Stimulated activated CD4-positive, alpha-beta T cell treated with anti-CD3 and anti-CD28 coated beads, TNF-alpha, amount 100 ng/mL, for 48 hours (primary cell): ENCODE measurements at regions not wholly inside any gene's neighbourhood (a gene's known extent, or its start where the extent isn't known, plus 50 kb on each side); places are given as distances from the start of the nearest gene placed in this dataset.

Experiments
- DNase-seq, 3 donors: peaks; one replicate each; pipeline ENCODE4 v3.0.0-alpha.2; 2020; ENCODE audit warnings: low read depth in 3 of 3

DNA sequence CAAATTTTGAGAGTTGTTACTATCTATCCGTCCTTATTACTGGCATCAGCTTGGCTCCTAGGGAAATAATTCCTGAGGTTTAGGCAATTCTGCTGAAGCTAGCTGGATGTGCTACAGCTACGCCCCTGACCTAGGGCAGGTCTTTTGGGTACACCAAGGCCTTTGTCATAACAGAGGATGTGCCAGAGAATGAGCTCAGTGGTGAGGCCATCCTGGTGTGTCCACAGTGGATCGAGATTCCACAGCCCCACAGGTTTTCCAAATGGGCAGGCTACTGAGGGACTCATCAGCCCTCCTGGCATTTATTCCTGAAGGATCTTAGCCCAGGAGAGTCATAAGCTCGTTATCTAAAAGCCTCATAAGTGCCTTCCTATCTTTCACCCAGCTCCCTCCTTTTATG lies 475.2 kb upstream of the USP24 start:
- DNase-seq = no peak

DNA sequence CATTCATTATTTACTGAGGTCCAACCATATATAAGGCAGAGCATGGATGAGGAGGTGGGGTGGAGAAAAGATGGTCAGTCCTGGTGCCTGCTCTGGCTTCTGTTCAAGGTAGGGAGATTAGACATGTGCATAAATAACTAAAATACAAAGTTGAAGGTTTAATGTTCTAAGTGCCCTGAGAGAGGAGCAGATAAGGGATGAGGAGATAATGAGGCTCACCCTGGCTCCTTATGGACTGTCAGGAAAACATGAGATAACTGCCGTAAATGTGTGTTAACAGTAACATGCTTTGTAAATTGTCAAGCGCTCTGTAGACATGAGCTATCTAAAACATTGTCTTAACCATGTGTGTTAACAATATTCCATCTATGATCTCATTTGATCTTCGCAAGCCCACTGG lies 474.6 kb upstream of the USP24 start:
- no peak for DNase-seq

DNA sequence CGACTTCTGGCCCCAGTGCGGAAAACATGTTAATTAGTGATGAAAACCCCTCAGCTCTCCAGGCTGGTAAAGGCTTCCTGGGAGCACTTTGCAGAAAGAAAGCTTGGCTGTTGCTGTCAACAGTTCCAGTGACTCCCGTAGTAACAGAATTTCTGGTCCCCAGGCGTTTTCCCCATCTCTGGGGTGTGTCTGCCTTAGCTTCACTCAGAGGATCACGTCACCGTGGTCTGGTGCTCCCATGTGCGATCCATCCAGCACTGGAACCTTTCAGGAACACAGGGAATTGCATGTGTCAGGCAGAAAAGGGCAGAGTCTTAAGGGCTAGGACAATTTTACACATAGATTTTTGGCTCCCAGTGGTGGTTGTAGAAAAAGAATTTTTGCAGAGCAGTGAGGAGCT lies 470.4 kb upstream of the USP24 start:
- DNase-seq = no peak

DNA sequence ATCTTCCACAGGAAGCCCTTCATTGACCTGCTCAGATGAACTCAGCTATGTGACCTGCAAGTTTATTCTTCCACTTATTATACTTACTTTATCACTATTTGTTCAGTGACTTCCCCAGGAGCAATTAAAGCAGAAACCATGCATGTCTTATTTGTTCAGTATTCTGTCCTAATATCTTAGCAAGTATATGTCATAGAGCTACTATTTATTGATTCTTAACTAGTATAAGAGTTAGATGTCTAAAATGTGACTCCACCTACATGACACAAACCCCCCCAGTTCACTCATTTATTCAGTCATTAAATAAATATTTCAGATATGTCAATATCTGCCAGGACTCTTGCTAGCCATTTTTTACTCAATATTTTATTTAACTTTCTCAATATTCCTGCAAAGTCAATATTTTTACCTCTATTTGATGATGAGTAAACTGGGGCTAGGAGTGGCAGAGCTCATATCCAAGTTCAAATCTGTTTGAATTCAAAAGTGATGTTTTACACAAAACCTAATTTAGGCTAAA lies 469.0 kb upstream of the USP24 start:
- no peak for DNase-seq

DNA sequence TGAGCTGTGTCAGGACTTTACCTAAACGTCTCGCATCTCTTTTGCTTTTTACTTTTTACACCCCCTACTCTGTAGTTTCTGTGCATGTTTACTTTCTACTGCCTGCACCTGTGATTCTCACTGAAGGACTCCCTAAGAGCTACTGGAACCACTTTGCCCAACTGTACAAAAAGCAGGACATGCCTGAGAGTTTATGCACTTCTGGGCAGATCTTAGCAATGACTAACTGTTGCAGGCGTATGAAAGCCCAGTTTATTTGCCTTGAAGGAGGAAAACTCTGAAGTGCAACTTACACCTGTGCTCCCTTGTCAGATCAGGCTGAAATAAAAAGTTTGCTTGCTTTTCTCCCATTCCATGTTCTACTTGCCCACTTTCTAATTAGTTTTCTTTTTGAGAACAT lies 467.0 kb upstream of the USP24 start:
- DNase-seq = no peak

DNA sequence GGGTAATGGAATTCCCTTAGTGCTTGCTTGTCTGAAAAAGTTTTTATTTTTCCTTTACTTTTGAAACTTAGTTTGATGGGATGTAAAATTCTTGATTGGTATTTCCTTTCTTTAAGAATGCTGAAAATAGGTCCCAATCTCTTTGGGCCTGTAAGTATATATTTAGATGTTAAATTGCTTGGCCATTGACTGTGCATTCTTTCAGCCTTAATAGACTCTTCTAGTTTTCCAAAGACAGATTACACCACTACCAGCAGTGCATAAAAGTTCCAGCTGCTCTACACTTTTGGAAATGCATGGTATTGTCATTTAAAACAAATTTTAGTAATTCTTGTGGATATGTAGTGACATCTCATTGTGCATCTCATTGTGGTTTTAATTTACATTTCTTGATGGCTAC lies 464.8 kb upstream of the USP24 start:
- DNase-seq = no peak

DNA sequence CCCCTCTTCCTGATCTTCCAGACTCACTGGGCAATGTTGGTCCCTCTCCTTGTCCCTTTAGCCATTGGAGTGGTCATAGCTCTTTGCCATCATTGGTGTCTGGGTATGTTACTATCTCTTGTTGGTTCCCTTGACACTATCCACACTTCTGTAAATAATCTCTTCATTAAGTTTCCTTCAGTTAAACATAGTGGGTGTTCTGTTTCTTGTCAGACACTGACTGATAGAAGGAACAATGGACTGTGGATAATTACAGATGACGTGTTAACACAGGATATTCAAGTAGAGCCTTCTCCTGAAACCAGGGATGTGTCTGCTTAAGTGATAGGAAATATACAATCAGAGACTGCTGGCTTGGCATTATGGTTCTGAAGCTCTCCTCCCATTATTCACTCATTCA lies 458.3 kb upstream of the USP24 start:
- DNase-seq = no peak

DNA sequence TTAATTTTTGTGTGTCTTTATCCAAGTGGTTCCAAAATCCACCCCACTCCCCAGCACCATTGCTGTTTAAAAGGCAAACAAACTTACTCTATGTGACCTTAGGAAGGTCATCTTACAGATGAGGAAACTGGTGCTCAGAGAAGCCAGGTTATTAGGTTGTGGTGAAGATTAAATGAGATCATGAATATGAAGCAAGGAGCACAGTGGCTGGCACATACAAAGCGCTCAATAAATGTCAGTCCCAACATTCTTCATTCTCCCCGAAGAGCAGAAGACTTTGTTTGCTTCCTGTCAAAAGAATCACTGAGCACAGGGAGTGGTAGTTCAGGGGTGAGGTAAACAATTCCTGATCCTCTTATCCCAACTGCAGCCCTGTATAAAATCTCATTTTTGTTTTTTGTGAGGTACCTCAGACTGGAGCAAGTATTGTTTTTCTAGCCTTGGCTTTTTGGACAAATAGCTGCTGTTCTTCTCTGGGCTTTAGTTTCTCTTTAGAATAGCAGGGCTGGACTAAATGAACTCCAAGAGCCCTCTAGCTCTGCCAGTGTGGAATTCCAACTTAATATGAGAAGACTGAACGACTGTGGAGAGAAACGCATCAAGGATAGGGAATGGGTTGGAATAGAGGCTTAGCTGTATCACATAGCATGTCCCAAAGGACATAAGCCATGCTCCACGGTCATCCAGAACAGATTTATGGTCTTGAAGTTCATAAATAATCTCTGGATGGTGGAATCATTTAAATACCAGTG lies 455.3 kb upstream of the USP24 start:
- DNase-seq = no peak

DNA sequence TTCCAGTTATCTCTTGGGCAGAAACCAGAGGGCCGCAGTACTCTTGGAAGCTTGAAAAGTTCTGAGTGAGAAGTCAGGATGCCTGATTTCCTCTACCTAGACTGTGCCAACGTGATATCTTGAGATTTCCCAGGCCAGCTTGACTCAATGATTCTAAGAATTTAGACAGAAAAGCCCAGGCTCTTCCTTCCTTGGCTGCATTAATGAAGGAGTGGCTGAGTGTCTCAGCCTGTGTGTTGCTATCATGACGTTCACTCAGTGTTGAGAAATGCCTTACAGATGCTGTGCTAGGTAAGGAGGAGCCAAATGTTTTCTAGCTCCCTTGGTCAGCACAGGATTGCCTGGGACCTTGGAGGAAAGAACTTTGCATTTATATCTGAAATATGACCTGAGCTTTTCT lies 454.1 kb upstream of the USP24 start:
- no peak for DNase-seq

DNA sequence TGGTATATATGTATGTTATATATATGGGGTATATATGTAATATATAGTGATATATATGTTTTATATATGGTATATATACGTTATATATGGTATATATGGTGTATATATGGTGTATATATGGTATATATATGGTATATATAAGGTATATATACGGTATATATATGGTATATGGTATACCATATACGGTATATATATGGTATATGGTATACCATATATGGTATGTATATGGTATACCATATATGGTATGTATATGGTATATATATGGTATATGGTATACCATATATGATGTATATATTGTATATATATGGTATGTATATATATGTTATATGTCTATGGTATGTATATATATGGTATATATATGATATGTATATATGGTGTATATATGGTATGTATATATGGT lies 447.7 kb upstream of the USP24 start:
- no peak for DNase-seq

DNA sequence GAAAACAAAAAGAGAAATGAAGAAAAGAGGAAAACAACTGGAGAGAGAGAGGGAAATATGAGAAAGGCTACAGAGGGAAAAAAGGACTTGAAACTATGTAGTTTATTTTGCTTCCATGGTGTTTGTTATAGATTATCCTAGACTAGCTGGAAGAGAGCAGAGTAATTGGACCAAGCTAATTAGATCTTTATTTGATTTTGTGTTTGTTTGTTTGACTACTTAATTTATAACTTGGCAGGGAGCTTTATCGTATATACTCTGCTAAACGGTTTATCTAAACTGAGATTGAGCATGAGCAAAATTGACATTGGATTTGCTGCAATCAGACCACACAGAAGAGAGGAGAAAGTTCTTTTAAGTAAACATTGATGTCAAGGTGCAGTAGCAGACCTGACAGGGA lies 443.8 kb upstream of the USP24 start:
- no peak for DNase-seq

DNA sequence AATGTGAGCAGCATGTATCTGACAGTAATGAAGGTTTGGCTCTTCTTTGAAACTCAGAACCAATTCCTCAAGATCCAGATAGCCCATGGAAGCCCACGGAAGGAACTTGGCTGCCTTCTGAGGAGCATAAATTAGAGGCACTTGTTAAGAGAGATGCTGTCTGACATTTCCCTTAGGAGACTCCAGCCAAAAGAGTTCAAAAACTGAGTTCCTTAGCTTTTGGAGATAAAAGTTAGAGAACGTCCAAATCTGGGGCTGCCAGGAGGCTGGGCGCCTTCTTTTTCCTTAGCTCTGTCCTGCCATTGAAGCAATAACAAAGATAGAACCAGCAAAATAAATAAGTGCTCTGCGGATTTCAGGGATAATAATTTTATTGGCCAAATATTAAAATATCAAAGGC lies 439.6 kb upstream of the USP24 start:
- no peak for DNase-seq

DNA sequence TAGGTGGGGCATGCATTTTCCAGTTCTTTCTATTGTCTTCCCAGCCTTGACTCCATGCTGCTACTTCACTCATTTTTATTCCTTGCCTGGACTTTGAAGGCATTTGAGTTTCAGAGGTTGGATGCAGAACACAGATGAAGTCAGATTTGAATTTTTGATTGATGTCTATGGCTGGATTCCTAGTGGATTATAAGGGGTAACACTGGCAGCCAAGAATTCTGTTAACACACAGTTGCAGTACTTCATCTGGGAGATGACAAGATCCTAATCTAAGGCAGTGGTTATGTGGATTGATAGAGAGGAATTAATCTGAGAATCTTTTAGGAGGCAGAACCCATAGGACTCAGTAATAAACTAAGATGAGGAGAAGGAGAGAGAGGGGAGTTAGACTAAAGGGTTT lies 439.0 kb upstream of the USP24 start:
- no peak for DNase-seq

DNA sequence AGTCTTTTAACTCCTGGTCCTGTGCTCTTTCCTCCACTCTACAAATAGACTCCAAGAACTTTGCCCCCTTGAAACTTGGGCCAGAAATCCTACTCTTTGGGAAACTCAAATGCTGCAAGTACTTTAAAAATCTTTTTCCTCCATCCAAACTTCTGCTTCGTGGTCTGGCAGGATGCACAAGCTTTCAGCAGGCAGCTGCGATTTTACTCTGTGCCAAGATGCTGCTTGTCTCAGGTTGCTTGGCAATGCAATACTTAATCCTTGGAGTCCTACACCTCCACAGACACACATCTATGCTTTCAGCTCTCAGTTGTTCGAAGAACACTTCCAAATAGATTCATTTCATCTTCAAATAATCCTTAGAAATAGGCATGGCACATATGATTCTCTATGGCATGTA lies 435.3 kb upstream of the USP24 start:
- no peak for DNase-seq

DNA sequence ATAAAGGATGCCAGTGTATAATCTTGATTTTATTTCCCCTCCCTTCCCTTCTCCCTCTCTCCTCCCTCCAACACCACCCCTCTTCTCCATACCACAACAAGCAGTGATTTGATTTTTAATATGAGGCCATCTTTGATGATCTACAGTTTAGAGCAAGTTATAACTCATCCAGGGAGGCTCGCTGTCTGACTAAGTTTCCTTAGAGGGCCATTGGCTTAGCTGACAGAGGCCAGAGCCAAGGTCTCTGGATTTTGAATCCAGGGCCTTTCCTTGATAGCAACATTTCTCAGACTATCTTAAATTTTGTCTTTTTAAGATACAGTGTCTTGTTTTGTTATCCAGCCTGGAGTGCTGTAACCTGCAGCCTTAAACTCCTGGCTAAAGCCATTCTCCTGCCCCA lies 431.0 kb upstream of the USP24 start:
- no peak for DNase-seq

DNA sequence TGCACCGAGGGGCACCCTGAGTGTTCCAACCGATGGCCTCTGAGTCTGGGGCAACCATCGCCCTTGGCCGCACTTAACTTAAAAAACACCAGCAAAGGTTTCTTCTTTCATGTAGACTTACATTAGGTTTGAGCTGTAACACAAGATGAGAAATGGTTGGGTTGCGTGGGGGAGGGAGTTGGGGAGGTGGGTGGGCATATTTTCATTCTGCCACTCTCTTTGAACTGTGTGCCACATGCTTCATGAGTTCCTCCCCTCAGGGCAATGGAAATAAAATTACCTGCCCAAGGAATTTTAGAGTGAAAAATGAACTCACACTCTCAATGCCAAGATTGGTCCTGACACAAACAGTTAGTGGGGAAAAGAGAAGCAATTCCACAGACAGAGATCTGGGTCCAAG lies 430.1 kb upstream of the USP24 start:
- DNase-seq = no peak

DNA sequence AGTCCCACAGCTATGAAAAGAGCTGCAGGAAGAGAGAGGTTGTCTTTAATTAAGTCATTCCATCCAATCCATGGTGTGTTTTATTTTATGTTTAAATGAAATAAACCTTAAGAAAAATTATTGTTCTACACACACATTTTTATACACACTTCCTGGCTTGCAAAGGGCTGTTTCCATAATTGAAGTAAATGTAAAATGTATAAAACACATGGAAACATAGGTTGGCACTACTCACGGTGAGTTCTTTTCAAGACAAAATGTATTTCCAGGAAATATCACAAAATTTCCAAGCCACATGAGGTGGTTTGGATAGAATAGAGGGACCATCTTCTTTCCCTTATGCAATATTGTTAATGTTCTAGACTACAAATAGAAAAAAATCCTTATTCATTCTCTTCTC lies 426.8 kb upstream of the USP24 start:
- no peak for DNase-seq

DNA sequence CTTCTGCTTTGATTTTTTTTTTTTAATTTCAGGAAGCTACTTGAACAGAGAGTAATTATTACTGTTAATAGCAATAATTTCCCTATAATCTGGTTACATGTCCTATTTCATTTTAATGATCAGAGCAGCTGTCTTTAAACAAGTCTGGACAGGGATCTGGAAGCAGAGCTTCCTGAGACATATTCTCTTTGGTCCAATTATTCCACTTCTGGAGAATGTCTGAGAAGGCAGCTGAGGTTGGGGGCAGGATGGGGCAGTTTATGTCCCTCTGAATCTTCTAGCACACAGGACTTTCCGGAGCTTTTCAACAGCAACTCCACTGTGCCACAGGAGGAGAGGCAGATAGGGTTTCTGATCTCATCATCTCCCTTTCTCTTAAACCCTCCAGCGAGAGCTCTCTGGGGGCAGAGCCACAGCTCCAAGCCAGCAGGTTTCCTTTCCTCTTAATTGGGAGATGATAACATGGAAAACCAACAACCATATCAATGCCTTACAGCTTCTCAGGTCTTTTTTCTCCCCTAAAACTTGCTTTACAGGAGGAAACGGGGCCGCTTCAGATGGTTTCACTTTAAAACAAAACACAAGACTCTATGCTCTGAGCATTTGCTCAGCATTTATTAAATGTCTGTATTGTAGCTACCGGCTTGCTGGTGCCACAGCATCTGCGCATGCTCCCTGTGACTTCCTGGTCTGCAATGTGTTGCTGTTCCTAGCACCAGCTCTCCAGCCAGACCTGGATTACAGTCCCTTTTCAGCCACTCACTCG lies 425.7 kb upstream of the USP24 start:
- DNase-seq = no peak

DNA sequence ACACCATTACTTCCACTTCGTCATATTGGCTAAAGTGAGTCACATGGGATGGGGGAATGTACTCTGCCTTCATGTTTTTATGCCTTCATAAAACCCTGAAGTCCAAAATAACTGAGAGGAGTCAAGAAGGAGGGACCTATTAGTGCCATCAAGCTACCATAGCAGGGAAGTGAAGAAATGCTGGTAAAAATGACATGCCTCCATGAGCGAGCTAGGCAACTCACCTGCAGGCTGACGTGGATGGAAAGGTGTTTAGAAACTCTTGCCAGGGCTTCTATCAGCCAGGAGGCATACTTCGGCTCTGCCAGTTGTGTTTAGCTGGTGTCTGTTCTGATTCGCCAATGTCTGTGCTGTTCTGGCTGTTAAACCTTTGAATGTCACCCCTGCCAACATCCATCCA lies 424.4 kb upstream of the USP24 start:
- DNase-seq = no peak

DNA sequence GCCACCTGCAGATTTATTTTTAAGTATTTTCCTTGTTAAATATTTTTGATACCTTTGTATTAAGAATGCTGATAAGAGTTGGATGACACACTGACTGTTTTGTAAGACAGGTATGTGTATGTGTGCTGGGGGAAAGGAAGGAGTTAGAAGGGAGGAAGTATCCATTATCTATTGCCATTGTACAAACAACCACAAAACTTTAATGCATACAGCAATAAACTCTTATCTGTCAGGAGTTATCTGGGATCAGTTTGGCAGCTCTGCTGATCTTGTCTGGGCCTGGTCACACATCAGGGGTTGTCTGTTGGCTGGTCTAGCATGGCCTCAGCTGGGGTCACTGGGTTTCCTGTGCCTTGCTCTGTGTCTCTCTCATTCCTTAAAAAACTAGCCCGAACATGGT lies 423.9 kb upstream of the USP24 start:
- DNase-seq = no peak

DNA sequence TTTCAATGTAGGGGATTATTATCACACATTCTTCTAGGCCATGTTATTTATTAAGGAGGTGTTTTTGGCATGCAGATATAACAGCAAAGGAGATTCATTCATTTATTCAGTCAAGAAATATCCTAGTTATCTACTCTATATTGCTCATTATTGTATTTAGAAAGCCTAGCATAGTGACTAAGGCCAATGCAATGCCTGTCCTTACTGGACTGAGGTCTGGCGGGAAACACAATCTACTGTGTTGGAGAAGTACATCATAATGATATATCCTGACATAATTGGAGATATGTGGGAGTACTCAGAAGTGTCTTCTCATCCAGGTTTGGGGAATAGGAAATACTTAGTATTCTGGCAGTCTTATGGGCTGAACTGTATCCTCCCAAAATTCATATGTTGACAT lies 421.5 kb upstream of the USP24 start:
- DNase-seq = no peak

DNA sequence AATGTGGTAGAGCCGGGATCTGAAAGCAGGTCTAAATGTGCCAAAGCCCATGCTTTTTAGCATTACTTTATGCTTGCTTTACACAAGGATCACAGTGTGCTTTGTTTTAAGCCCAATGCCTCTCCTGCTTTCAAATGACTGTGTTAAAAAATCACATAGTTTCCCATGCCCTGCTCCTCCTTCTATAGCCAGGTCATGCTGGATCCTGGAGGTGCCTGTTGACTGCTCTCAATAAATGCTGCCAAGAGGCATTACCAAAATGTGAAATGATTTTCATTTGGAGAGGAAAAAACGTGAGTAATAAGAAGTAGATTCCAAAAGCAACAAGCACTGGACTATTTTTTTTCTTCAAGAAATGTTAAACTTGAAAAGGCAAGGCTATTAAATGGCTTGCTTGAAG lies 420.7 kb upstream of the USP24 start:
- DNase-seq = no peak

DNA sequence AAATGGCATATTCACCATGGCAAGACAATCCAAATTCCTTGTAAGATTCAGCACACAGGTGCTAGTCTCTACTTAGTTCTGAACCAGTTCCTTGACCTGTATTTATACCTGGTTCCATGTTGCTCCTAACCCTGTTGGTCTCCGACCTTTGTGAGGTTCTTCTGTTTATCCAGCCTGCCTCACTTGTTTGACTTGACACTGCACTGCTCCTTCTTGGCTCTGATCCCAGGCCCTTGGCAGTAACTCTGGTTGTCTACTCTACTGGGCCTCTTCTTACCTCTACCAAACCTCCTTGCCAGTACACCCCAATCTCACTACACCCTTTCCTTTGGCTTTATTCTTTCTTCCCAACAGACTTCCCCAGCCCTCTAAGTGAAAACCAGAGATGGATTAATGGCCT lies 419.4 kb upstream of the USP24 start:
- DNase-seq = no peak

DNA sequence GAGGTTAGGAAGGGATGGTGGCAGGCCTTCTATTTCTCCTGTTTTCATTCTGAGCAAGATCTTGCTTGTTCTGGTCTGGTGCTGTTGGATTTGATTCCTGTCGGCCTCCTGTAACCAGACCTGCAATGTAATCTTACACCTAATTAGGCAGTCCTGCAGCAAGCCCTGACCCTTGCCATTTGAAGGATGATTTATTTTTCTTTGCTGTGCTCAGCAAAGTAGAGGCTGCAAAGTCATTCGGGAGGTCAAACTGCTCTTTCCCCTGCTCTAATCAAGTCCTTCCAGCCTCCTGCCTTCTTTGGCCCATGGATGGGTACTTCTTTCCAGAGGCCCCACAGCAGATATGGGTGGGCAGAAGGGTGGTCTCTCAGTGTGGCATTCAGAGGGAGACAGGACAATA lies 417.7 kb upstream of the USP24 start:
- DNase-seq = no peak
